Tibial nerve (tissue), 3 donors: ENCODE measurements at regions not wholly inside any gene's neighbourhood (a gene's known extent, or its start where the extent isn't known, plus 50 kb on each side); places are given as distances from the start of the nearest gene placed in this dataset.

Experiments
- POLR2A ChIP-seq, 2 donors: fragments of 450-650 bp; IDR thresholded peaks; one replicate each; pipeline ENCODE4 v1.6.1; 2017; ENCODE audit warnings: antibody characterized with exemption in 2 of 2, mild to moderate bottlenecking in 2 of 2, moderate library complexity in 2 of 2
- TF ChIP-seq, protein P1 (sequence below), 5 experiments: fragments of 200-600 bp in 3 of 5; fragments of 450-650 bp in 2 of 5; sonication (generic) in 3 of 5; IDR thresholded peaks; one replicate each; pipeline ENCODE4 v1.5.1; 2016 to 2019; ENCODE audit warnings: antibody characterized with exemption in 5 of 5, mild to moderate bottlenecking in 3 of 5, moderate library complexity in 2 of 5

DNA sequence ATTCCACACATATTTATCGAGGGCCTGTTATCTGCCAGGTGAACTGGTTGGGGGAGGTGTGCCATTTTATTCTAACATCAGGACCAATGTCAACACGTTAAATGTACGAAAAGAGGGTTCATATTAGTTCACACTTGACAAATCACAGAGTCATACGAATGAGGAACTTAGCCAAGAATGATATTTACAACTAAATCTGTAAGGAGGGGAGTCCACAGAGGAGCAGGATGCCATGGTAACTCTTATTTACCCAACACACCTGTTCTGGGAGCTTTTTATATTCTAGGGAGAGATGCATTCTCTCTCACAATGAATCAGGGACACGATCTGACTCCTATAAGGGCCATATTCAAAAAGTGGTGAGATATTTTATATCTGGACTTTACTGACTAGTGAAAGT is 144.1 kb downstream of the CDC42EP3 start:
- TF ChIP-seq, protein P1, sequence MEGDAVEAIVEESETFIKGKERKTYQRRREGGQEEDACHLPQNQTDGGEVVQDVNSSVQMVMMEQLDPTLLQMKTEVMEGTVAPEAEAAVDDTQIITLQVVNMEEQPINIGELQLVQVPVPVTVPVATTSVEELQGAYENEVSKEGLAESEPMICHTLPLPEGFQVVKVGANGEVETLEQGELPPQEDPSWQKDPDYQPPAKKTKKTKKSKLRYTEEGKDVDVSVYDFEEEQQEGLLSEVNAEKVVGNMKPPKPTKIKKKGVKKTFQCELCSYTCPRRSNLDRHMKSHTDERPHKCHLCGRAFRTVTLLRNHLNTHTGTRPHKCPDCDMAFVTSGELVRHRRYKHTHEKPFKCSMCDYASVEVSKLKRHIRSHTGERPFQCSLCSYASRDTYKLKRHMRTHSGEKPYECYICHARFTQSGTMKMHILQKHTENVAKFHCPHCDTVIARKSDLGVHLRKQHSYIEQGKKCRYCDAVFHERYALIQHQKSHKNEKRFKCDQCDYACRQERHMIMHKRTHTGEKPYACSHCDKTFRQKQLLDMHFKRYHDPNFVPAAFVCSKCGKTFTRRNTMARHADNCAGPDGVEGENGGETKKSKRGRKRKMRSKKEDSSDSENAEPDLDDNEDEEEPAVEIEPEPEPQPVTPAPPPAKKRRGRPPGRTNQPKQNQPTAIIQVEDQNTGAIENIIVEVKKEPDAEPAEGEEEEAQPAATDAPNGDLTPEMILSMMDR (IDR thresholded peaks at IDR 0.05) = no peak
- TF ChIP-seq POLR2A (IDR thresholded peaks at IDR 0.05) = no peak
